Skin of body (tissue), 1 donor: ENCODE measurements at regions not wholly inside any gene's neighbourhood (a gene's known extent, or its start where the extent isn't known, plus 50 kb on each side); places are given as distances from the start of the nearest gene placed in this dataset.
A peak's percentile ranks its signal among the peaks of the same experiment; 100 is the strongest.

Experiments used
- DNase-seq: peaks from one replicate; lab custom pipeline; 2025; lab: John Stamatoyannopoulos, UW

DNA sequence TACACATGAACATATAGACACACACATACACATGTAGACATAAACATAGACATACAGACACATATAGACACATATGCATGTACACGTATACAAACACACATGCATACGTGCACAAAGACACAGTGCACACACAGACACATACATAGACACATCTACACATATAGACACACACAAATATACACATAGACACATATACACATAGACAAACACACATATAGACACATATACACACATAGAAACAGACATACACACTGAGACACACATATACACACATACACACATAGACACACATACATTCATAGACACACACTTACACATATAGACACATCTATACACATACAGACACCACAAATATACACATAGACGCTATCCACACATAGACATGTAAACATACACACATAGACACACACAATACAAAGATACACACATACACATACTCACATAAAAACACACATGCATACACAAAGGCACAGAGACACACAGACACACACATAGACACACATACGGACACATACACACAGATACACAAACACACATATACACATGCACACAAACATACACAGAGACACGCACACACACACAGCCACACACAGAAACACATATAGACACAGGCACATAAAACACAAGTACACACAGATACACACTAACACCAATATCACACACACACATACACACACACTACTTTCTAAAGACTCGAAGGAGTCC is 254.0 kb downstream of the TSHZ3 start:
- no peak for DNase-seq

DNA sequence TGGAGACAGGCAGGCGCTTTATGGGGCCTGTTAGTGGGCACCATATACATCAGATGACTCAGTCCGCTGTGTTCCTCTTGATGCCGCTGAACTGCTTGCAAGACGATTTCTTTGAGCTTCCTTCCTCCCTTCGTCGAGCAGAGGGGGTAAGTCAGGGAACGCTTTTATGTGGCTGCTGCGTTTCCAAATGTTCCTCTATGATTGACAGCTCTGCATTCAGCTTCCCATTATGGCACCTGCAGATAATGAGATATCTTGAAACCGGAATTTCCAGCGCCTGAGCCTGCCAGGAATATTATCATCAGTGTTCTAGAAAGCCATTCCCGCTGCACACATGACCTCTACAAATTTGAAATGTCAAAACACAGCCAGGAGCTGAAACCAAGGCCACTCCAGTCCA is 257.0 kb downstream of the TSHZ3 start:
- no peak for DNase-seq

DNA sequence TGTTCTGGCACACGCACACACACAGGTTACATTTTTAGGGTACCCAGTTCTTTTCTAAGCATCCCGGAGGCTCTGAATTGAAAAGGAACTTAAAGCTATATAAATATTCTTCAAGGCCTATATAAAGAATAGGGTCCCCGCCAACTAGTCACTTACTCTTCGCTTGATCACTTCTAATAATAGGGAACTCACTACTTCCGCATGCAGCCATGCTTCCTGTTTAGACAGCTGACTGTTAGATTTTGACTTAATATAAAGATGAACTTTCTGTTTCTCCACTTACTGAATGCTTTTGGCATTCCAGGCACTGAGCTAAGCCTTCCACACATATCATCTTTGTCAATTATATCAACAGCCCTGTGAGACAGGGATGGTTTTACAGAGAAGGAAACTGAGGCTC is 259.6 kb downstream of the TSHZ3 start:
- DNase-seq: no peak

DNA sequence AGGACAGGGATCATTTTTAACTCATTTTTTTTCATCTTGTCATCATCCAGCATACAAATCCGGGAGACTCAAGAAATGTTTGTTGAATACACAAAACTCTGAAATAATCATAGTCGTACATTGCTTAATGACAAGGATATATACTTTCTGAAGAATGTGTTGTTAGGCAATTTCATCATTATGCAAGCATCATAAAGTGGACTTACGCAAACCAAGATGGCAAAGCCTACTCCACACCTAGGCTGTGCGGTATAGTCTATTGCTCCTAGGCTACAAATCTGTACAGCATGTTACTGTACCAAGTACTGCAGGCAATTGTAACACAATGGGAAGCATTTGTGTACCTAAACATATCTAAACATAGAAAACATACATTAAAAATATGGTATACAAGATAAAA is 264.1 kb downstream of the TSHZ3 start:
- DNase-seq: no peak

DNA sequence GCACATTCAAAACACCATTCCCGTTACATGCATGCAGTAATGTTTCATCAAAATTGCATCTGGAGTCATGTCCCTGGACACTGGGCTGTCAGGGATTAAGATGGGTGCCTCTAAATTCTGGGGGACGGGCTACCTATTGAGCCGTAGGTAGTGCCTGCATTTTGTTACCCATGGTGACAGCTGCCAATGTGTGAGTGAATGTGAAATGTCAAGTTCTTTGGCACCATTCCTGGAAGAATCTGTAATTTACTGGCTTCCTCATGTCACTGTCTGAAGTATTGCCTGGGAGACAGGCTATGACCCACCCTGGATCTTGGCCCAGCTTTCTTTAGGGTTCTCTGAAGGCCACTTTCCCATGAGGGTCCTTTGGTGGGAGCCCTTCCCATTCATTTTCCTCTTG is 266.1 kb downstream of the TSHZ3 start:
- no peak for DNase-seq

DNA sequence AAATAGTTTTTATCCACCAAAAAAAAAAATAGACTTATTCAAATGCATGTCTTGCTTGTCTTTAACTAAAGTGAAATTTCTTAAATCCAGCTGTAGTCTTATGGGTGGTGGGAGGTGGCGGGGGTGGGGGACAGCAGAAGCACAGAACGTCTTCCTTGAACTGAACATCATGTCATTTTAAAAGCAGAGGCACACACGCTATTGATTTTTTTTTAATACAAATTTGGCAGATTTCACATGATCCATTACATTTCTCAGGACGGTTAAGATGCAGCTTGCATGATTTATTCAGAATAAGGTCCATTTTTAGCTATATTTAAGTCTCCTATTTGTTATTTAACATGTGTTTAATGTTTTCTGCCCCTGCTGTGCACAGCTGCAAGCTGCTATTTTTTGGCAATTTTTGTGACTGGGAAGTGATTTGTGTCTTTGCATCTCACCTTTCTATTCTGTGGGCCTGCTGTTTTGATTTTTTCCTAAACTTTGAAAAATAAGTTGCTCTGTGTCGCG is 274.0 kb downstream of the TSHZ3 start:
- DNase-seq: no peak

DNA sequence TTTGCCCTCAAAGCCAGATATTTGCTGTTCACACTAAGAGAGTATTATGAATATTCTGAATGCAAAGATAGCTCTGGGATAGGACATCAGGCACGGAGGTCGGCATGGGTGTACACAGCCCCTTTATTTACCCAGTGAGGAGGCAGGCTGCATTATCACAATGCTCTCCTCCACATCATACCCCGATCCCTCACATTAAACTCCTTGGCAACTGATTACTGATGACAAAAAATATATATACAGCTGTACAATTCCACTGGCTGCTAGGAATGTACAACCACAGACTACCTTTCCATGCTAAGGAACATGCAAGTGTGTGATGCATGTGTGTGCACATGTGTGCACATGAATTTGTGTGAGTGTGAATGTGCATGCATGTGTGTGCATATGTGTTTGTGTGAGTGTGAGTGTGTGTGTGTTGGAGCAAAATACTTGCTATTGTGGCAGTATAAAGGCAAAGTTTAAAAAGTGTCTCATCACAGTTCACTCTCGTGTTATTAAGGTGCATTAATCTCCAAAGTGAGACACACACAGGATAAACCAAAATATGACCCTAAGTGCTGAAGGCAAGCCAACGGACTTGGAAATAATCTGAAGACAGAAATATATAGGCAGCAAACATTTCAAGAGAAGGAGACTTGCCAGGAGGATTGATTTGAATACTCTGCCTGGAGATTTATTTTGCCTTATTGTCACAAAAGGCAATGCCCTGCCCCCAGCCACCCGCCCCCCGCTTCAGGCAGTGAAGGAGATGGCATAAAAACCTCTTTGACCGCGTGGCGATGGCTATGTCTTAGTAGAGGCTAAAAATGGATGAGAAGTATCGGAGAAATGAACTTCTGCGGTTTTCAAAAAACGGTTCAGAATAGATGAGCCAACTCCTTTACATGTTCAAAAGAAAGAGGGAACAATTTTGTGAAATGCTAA is 274.8 kb downstream of the TSHZ3 start:
- DNase-seq: no peak

DNA sequence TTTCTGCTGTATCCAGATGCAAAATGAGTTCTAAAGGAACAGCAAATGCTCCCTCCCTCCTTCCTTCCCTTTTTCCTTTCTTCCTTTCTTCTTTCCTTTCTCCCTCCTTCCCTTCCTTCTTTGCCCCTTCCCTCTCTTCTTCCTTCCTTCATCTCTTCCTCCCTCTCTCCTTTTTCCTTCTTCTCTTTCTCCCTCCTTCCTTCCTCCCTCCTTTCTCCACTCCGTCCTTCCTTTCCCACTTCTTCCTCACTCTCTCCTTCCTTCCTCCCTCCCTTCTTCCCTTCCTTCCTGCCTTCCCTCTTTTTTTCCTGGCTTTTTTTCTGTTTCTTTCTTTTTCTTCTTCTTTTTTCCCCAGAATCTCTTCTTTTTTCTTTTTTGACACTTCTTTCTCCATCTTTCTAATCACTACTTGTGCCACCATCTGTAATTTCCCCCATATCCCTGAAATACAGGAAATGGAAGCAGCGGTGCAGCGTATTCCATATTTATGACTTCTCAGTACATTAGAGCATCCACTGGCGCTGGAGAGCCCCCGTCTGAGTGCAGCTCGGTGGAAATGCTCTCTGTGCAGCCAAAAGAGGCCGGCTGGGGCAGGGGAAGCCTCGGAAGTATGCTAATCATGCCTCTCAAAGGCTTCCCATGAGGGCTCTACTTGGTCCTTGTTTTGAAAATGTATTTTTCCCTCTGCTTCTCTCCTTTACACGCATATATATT is 275.6 kb downstream of the TSHZ3 start:
- peak; percentile 13 for DNase-seq

DNA sequence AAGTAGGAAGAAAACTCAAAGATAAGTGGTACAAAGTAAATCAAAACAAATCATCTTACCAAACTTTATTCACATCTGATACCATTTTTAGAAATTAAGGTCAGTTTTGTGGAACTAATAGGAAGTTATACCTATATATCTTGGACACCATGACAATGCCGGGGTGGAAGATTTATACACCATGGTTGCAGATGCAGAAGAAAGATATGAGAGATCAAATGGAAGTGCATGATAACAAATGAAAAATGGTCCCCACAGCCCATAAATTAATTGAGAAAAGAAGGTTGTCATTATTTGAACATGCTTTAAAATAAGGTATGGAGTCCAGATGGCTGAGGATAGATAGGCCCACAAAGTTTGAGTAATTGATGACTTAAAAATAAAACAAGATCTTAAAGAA is 276.8 kb downstream of the TSHZ3 start:
- no peak for DNase-seq

DNA sequence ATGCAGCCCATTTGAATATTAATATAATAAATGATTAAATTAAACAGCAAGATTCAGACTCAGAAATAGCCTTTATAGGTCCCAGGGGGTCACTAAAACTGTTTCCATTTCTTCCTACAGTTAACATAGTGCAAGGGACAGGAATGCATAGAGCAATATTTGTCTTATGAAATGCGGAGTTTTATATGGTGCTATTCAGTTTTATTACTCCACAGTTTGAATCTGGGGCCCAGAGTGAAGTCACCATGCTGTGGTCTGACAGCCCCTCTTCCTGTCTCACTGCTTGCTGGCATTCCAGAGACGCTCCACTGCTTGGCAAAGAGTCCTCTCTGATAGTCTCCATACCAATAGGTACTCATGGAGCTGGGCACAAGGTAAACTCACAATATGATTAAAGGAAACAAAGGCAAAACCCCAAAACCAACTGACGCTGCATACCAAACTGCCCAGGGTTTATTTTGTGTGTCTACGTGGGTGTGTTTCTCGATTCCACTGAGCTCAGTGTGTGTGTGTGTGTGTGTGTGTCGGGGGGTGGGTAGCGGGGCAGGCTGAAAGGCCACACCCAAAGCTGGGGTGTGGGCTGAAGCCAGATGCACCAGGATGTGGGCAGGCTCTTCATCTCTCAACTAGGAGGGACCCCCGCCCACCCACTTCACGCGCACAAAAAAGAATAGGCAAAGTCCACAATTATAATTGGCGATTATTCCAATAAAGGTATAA is 277.9 kb downstream of the TSHZ3 start:
- peak; percentile 79 for DNase-seq

DNA sequence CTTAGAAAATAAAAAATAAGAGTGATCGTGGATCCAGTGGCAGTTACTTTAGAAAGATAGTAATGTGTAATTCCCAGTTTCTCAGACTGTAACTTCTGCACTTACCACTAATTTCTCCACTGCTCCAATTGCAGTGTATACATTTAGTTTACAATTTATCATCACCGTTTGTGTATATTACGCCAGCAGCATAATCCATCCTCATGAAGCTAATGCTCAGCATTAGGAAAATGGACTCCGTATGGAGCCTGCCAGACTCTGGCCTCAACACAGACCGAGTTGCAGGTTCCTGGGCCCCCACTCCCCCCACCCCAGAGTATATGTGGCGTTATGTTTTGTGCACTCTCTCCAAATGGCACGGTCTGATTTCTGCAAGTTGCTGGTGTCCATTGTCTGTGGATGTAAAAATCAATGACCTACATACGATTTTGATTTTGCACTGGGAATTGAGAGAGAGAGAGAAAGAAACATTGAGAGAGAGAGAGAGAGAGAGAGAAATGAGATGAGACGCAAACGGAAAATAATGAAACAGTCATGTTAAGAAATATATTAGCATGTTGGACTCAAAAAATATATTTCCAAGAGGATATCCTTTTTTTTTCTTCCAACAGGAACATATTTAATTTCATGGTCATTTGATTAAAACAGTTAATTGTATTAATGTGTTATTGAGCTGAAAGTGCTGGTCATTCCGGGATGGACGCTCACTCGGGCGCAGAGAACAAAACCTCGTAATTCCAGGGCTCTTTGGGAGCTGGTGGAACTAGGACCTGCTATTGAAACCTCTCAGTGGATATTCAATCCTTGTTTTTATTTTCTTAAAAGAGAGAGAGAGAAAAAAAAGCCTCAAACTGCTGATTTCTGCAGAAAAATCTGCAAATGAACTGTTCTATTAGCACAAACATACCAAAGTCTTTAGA is 278.8 kb downstream of the TSHZ3 start:
- no peak for DNase-seq

DNA sequence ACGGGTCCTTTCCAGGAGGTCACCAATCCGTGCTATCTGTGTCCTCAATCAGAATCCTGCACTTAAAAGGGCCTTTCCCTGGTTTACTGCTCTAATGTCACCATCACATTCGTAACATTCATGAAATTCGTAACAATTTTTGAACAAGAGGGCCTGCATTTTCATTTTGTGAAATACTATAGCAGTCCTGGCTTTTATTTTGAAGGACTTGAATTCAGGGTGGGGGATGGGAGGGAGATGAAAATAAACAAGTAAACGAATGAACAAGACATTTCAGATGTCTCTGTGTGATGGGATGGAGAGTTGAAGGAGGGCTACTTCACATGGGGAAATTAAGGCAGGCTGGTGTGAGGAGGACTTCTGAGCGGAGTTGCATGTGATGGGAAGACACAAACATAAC is 281.0 kb downstream of the TSHZ3 start:
- no peak for DNase-seq

DNA sequence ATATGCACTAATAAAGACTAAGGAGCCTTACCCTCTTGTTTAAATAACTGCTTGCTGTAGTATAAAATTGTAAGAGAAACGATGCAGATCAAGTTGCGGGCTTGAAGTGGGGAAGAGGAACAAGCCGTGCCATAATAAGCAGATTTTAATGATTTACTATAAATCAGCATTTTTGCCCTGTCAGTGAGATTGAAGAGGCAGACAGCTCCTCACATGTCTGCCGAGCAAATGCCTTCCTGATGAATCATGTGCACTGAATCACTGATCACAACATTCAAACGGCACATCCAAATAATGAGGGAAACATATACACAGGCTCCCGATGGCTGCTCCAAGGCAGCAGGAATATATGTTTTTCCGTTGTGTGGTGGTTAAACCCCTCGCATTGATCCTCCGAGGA is 282.9 kb downstream of the TSHZ3 start:
- DNase-seq: peak; percentile 85

DNA sequence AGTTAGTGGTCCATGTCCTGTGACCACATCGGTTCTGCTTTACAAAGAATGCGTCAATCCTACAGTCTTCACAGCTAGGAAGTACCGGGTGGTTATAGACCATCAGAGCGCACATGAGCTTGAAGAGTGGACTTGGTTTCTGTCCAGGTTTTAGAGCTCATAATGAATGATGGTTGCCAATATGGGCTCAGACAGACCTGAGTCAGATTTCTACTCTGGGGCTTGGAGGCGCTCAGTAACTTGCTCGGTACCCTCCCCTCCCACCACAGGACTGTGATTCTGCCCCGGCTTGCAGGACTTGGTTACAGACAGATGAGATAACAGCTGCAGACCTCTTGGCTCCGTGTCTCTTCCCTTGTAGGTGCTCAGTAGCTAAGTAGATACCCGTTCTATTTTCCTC is 284.7 kb downstream of the TSHZ3 start:
- no peak for DNase-seq

DNA sequence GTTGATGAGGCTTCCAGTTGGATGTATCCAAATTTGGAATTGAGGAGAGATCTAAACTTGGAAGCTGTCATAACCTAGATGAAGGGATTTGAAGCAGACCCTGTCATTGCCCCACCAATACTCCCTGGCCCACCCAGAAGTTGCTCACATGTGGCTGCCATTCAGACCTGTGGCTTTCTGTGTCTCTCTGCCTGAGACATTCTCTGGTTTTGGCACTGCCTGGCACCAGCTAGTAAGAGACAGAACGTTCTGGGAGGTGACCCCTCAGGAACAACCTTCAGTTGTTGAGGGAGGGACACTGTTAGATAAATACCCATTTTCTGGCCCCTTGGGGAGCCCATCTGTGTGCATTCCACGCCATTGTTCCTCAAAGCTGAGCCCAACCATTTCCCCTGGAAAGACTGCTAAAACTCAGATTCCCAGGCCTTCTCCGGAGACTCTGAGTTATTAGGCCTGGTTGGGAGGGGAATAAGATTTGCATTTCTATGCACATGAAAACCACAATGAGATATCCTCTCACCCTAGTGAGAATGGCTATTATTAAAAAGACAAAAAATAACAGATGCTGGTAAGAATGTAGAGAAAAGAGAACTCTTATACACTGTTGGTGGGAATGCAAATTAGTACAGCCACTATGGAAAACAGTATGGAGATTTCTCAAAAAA is 290.4 kb downstream of the TSHZ3 start:
- no peak for DNase-seq

DNA sequence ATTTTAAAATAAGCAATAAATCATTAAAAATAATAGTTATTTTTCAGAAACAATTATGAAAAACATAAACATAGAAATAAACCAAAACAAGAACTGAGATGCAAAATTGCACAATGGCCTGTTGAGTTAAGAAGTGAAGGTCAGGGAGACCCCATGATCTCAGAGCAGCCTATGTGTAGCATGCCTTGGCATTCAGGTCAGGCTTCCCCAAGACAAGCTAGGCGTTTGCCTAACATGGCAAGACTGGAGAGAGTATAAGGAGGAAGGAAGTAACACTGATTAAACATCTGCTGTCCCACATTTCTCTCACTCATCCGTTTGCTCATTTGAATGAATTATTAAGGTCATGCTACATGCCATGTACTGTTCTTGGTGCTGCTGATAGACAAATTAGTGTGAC is 291.8 kb downstream of the TSHZ3 start:
- no peak for DNase-seq

DNA sequence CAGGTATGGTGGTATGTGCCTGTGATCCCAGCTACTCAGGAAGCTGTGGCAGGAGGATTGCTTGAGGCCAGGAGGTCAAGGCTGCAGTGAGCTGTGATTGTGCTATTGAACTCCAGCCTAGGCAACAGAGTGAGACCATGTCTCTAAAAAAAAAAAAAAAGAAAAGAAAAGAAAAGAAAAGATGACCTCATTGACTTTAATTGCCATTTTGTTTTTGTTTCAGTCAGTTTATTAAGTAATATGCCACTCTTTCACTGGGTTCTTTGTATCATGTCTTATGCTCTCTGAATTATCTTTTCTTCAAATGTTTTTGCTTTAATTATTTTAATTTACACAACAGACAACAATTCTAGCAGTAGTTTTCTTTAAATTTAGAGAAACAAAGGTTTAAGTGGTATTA is 293.8 kb downstream of the TSHZ3 start:
- DNase-seq: no peak

DNA sequence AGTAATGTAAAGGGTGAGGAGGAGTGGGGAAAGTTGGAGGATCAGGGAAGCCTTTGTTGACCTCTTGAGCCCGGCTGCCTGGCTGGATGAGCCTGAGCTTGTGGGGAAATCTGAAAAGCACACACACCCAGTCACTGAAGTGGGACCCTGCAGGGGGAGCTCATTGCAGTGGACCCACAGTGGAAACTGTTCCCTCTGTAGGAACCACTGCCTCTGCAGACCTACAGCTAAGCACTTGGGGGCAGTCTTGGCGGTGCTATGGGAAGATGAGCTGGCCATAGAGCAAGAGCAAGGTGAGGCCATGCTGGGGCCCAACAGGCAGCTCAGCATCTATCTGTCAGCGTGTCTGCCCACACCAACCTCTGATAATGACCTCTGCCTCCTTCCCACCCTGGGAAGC is 294.8 kb downstream of the TSHZ3 start:
- no peak for DNase-seq

DNA sequence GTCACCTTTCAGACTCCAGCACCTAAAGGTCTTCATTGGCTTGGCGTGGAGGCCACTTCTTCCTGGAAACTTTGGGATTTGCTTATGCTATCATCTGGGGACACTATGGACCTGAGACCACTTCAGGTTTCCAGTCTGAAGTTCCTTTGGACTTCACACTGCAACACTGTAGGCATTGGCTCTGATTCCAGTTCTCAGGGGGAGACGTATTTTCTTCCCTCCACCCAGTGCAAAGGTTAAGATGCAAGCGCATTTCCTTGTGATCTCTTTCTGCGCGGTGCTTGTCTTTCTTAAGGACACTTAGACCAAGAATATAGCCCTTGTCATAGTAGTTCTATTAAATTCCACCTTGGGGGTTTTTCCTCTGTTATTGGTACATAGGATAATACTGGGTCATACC is 299.8 kb downstream of the TSHZ3 start:
- no peak for DNase-seq

DNA sequence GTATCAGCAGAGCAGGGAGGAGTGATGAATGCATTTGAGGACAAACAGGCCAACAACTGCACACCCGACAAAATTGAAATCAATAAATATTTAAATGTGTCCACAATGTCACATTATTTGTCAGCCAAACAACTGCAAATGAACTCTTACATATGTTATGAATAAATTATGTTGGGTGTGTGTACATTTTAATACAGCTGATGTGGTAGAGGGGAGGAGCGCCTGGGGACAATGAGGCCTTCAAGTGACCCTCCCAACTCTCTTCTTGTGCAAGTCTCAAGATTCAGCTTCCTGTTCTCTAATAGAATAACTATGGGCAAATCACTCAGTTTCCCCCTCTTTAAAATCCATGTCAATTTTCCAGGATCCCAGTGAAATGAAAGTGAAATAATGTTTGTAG is 303.2 kb downstream of the TSHZ3 start:
- DNase-seq: no peak
